HG03342 (cell line): ENCODE measurements at regions not wholly inside any gene's neighbourhood (a gene's known extent, or its start where the extent isn't known, plus 50 kb on each side); places are given as distances from the start of the nearest gene placed in this dataset.
"Not testable (repeated sequence)": the region's sequence is repeated elsewhere in the genome, so short reads cannot be mapped to it uniquely, and the experiment has no call there.

Experiments used
- ATAC-seq: cut with Tn5 transposase; IDR thresholded peaks from one replicate; pipeline ENCODE4 v1.9.1; 2021; ENCODE audit warnings: mild to moderate bottlenecking, moderate library complexity; ENCODE audit not compliant: unreplicated experiment

DNA sequence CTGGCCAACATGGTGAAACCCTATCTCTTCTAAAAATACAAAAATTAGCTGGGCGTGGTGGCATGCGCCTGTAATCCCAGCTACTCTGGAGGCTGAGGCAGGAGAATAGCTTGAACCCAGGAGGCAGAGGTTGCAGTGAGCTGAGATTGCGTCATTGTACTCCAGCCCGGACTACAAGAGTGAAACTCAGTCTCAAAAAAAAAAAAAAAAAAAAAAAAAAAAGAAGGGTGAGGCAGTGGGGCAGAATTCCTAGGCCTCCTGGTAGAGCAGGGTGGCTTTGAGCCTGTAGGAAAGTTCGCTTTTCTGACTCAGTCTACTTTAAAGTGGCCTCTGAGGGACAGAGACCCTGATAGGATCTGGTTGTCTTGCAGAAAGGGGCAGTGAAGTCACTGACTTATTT, 60.8 kb upstream of the GTF3A start:
- ATAC-seq, result not testable (repeated sequence)

DNA sequence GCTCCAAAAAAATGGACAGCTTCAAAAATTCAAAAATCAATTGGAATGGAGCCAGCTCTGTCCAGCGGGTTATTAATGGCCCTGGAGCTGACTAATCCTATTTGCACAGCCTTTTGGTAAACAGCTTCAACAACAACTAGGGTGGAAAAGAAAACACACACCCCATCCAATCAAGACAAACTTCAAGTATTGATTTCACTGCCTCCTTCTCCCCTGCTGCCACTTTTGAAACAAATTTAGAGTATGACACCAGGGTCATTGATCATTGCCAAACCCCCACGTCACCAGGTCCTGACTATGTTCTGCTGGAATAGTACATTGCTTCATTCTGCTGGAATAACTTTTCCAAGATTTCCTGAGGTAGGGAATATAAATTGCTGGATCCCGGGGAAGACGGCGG, 56.8 kb upstream of the GTF3A start:
- no peak for ATAC-seq

DNA sequence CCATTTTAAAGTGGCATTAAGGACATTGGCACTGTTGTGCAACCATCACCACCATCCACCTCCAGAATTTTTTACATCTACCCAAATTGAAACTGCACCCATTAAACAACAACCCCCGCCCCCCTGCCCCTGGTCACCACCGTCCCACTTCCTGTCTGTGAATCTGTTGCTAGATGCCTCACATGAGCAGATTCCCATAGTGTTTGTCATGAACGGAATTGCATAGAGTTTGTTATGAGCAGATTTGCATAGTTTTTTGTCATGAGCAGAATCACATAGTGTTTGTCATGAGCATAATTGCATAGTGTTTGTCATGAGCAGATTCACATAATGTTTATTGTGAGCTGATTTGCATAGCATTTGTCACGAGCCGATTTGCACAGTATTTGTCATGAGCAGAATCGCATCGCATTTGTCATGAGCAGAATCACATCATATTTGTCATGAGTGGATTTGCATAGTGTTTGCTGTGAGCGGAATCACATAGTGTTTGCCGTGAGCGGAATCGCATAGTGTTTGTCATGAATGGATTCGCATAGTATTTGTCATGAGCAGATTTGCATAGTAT, 54.0 kb upstream of the GTF3A start:
- ATAC-seq, result no peak

DNA sequence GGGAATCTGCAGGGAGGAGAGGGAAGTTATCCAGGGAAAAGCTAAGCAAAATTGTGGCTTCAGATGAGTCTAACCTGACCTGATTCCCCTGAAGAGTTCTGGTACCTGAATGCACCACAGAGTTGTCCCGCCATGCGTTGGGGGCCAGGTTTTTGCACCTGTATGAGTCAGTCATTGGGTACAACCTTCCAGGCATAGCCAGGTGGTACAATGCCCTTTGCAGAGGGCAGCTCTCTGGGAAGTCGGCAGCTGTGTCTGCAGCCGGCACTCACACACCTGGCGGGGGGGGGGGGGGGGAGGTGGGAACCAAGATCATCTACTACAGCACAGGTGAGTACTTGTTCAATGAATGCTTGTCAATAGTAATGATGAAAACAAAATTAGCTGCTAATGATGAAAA, 52.5 kb upstream of the GTF3A start:
- ATAC-seq, result no peak

DNA sequence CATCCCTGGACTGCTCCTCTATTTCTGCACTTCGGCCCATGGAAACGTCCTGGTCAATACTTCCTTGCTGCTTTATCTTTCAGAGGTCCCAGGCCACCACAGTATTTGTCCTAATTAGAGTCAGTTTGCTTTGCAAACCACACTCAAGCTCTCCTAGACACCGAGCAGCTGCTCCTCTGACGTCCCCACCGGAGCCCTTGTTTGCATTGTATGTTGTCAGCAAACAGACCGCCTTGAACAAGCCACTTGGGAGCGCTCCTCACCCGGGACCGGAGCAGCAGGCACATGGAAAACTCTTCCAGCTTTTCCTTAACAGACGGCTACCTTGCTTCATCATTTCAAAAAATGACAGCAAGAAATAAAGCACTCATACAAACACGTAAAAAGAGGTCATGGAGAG, 51.5 kb upstream of the GTF3A start:
- ATAC-seq, result no peak

DNA sequence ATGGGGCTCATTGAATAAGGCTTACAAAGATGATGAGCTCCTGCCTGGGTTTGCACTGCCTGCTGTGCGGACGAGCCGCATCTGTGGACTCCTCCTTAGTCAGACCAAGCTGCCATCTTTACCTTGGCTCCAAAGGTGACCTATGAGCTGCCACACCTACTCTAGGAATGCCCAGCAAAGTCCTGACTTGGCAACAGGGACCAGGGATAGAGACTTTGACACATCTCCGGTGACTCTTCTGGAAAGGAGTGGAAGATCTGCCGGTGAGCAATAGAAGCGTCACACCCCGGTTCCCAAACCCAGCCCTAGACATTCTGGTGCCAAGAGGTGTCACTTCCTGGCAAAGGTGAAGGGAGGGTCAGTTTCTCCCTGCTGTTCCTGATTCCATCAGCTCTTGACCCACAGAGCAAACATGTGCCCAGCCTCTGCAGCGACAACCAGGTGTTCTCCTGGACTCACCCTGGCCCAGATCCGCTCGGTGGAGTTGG, 50.2 kb upstream of the GTF3A start:
- no peak for ATAC-seq
